DMS79 (cell line): ENCODE measurements at regions not wholly inside any gene's neighbourhood (a gene's known extent, or its start where the extent isn't known, plus 50 kb on each side); places are given as distances from the start of the nearest gene placed in this dataset.
"Not testable (repeated sequence)": the region's sequence is repeated elsewhere in the genome, so short reads cannot be mapped to it uniquely, and the experiment has no call there.

Experiments
- DNase-seq: peaks from one replicate; lab custom pipeline; 2025; lab: John Stamatoyannopoulos, UW

- not testable (repeated sequence) for DNase-seq
Measured at GRCh38 chr16:10272250-10272854, 90.1 kb upstream of the GRIN2A start.

DNA sequence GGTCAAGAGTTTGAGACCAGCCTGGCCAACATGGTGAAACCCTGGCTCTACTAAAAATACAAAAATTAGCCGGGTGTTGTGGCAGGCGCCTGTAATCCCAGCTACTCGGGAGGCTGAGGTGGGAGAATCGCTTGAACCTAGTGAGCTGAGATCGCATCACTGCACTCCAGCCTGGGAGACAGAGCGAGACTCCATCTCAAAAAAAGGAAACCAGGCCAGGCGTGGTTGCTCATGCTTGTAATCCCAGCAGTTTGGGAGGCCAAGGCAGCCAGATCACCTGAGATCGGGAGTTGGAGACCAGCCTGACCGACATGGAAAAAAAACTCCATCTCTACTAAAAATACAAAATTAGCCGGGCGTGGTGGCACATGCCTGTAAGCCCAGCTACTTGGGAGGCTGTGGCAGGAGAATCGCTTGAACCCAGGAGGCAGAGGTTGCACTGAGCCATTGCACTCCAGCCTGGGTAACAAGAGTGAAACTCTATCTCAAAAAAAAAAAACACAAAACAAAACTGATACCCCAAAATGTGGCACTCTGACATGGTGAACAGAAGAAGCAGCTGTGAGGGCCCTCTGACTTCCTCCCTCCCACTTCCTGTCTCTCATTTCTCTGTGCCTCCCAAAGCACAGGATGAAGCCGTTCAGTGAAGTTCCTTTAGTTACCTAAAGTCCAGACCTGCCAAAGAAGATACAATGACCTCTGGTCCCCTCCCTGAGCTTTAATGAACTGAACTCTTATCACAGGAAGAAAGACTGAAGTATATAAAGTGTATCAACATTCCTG, 93.2 kb upstream of the GRIN2A start:
- DNase-seq, result not testable (repeated sequence)

GRCh38 chr16:10277597-10277996, 95.4 kb upstream of the GRIN2A start:
- DNase-seq, result no peak

DNA sequence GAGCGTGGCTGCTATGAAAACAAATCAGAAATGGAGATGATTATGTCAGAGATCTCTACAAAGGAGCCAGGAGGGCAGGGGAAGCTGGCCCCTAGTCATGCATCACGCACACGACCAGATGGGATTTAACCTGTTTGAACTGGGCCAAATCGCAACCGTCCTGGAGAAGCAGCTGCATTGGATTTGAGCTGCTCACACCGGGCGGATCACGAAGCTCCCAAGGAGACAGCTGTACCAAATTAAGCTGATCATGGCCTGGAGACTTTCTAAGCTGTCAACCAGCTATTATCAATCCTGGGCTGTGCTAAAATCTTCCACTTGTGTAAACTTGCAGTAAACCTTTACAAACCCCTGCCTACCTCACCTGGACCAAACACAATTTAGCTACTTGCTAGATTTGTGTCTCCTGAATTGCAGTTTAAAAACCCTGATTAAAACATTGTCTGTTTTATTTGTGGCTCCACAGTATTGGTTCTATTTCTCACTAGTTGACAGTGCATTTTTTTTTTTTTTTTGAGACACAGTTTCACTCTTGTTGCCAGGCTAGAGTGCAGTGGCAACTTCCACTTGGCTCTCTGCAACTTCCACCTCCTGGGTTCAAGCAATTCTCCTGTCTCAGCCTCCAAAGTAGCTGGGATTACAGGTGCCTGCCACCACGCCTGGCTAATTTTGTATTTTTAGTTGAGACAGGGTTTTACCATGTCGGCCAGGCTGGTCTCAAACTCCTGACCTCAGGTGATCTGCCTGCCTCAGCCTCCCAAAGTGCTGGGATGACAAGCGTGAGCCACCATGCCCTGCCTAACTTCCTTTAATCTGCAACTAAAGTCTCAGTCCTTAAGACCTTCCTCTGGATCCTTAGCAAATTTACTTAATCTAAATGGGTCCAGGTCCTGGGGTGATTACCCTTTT, 98.3 kb upstream of the GRIN2A start:
- DNase-seq, result no peak

- no peak for DNase-seq
Measured at GRCh38 chr16:10282367-10282766, 100.1 kb upstream of the GRIN2A start.

GRCh38 chr16:10283246-10283645, 101.0 kb upstream of the GRIN2A start:
- not testable (repeated sequence) for DNase-seq

DNA sequence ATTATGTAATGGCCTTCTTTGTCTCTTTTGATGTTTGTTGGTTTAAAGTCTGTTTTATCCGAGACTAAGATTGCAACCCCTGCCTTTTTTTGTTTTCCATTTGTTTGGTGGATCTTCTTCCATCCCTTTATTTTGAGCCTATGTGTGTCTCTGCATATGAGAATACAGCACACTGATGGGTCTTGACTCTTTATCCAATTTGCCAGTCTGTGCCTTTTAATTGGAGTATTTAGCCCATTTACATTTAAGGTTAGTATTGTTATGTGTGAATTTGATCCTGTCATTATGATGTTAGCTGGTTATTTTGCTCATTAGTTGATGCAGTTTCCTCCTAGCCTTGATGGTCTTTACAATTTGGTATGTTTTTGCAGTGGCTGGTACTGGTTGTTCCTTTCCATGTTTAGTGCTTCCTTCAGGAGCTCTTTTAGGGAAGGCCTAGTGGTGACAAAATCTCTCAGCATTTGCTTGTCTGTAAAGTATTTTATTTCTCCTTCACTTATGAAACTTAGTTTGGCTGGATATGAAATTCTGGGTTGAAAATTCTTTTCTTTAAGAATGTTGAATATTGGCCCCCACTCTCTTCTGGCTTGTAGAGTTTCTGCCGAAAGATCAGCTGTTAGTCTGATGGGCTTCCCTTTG, 95.3 kb upstream of the ATF7IP2 start:
- not testable (repeated sequence) for DNase-seq

DNA sequence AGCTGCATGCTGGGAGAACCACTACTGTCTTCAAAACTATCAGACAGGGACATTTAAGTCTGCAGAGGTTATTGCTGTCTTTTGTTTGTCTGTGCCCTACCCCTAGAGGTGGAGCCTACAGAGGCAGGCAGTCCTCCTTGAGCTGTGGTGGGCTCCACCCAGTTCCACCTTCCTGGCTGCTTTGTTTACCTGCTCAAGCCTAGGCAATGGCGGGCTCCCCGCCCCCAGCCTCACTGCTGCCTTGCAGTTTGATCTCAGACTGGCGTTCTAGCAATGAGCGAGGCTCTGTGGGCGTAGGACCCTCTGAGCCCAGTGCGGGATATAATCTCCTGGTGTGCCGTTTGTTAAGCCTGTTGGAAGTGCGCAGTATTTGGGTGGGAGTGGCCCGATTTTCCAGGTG, 93.7 kb upstream of the ATF7IP2 start:
- DNase-seq, result not testable (repeated sequence)

GRCh38 chr16:10292976-10293375, 92.9 kb upstream of the ATF7IP2 start:
- not testable (repeated sequence) for DNase-seq

GRCh38 chr16:10294153-10294552, 91.7 kb upstream of the ATF7IP2 start:
- DNase-seq, result not testable (repeated sequence)

DNA sequence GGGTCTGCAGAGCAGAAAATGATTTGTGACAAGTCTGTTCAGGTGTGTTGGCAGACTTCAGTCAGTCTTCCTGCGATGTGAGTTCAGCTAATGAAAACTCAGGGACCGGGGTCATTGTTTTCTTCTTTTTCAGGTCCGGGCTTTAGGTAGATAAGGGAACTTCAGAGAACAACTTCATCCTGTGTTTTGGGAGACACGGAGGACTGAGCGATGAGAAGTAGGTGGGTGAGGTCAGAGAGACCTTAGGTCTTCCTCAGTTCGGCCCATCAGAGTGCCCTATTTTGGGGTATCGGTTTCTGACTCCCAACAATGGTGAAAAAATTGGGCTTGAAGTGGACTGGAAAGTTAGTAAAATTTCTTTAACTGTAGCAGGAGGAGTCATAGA, 88.9 kb upstream of the ATF7IP2 start:
- no peak for DNase-seq

DNA sequence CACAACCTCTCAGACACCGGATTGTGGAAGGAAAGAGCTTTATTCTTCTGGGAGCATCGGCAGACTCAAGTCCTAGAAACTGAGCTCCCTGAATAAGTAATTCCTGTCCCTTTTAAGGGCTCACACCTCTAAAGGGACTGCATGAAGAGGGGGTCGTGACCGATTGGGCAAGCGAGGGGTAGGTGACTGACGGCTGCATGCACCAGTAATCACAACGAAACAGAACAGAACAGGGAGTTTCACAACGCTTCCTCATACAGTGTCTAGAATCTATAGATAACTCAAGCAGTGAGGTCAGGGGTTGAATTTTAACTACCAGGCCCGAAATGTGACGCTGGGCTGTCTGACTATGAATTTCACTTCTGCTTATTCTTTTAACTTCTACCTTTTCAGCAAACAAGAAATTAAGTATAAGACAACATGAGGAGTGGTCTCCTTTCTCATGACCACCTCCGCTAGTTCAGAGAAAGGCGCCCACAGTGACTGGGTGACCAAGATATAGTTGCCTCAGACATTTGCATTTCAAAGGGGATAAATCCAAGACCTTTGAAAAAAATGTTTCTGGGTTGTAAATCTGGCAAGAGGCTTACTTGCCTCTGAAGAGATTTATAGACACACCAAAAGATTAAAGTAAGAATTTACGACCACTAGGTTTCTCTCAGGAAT, 88.4 kb upstream of the ATF7IP2 start:
- DNase-seq, result no peak

DNA sequence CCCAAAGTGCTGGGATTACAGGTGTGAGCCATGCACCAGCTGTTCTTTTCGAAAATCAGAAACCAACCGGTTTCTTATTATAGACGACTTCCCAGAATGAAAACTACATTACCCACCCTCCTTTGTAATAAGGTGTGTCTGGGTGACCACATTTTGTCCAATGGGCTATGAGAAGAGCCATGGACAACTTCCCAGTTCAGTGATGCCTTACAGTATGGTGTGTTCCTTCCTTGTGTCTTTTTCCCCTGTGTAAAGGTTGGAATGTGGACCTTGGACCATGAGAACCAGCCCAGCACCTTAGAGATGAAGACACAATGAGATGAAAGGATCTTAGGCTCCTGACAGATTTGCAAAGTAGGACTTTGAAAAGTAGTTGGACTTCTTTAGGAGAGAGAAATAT, 85.0 kb upstream of the ATF7IP2 start:
- DNase-seq, result no peak

DNA sequence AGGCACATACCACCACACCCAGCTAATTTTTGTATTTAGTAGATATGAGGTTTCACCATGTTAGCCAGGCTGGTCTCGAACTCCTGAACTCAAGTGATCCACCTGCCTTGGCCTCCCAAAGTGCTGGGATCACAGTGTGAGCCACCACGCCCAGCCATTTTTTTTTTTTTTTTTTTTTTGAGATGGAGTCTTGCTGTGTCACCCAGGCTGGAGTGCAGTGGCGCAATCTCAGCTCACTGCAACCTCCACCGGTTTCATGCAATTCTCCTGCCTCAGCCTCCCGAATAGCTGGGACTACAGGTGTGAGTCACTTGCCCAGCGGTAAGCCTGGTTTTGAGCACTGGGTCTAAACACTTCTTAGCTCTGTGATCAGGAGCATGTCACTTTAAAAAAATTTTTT, 84.3 kb upstream of the ATF7IP2 start:
- DNase-seq, result not testable (repeated sequence)

DNA sequence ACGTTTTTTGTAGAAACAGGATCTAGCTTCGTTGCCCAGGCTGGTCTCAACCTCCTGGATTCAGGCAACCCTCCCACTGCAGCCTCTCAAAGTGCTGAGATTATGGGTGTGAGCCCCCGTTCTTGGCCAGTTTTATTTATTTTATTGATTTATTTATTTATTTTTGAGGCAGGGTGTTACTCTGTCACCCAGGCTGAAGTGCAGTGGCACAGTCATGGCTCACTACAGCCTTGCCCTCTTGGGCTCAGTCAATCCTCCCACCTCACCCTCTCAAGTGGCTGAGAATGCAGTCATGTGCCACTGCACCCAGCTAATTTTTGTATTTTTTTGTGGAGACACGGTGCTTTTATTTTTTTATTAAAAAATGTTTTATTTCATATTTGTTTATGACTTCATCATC, 79.9 kb upstream of the ATF7IP2 start:
- no peak for DNase-seq

GRCh38 chr16:10308305-10309193, 77.3 kb upstream of the ATF7IP2 start:
- DNase-seq, result no peak

DNA sequence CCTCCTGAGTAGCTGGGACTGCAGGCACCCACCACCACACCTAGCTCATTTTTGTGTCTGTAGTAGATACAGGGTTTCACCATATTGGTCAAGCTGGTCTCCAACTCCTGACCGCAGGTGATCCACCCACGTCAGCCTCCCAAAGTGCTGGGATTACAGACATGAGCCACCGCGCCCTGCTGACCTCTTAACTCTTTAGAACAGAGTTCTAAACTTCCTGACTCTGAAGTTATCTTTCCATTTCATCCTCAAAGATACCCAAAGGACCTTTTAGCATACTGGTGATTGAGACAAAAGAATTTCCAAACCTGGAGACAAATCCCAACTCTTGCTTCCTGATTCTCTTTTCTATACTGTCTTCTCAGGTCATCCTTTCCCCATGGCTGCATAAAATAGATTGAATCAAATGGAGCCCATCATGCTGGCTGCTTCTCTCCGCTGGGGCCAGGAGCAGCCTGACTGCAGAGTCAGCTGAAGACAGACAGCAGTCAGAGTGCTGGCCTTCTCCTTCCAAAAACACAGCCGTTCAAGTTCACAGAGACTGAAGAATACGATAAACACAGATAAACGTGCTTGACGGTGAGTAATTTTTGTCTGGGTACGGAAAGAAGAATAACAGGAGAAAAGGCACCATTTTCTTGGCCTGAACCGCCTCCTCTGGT, 76.5 kb upstream of the ATF7IP2 start:
- no peak for DNase-seq

DNA sequence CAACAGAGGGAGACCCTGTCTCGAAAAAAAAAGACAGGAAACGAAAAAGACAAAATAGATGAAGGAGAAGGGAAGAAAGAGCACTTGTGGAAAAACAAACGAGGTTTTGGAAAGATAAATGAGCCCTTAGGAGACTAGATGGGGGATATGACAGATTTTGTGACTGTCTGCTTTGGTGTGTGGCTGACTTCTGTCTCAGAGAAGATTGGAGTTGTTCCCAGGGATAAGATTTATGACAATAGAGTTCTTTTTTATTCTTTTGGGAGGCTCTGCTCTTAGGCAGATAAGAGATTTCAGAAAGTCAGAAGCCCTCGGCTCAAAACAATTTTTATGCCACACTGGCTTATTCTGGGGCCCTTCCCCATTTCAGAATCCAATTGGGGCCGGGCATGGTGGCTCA, 73.9 kb upstream of the ATF7IP2 start:
- no peak for DNase-seq

DNA sequence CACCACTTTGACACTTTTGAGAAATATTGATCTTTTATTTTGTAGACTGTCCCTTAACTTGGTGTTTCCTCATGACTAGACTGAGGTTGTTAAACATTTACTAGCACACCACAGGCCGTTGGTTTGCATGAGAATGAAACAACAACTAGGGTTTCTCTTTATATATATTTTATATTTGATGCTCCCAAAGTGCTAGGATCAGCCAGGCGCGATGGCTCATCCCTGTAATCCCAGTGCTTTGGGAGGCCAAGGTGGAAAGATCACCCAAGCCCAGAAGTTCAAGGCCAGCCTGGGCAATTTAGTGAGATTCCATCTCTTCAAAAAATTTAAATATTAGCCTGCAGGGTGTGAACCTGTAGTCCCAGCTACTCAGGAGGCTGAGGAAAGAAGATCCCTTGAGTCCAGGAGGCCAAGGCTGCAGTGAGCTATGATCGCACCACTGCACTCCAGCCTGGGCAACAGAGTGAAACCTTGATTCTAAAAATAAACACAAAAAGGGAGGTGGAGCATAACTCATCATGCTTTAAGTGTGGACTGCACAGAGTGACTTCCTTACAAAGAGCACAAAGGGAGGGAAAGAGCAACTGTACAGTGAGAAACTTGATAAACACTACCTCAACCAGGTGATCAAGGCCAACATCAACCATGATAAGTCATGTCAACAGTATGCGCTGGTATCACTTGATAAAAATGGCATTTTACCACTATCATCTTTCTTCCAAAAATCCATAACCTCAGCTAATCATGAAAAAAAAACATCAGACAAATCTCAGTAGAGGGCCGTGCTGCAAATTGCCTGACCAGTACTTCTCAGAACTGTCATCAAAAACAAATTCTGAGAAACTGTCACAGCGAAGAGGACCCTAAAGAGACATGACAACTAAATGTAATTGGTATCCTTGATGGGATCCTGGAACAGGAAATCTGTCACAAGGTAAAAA, 72.8 kb upstream of the ATF7IP2 start:
- no peak for DNase-seq
